Erythroblast (primary cell): ENCODE measurements at regions not wholly inside any gene's neighbourhood (a gene's known extent, or its start where the extent isn't known, plus 50 kb on each side); places are given as distances from the start of the nearest gene placed in this dataset.

Experiments used
- DNase-seq, 2 experiments: peaks; one replicate each; lab custom pipeline; 2025; lab: John Stamatoyannopoulos, UW
- GATA1 ChIP-seq: IDR thresholded peaks from 2 replicates; pipeline ENCODE4 v1.6.1; 2011; ENCODE audit warnings: low read depth, mild to moderate bottlenecking, control low read depth, low read length, moderate library complexity
- POLR2A ChIP-seq: IDR thresholded peaks from 2 replicates; pipeline ENCODE4 v1.6.1; 2011; ENCODE audit warnings: mild to moderate bottlenecking, low read length

GRCh38 chr13:59176775-59177174, 987.0 kb downstream of the DIAPH3 start:
- peak; percentile 3 to 18 for DNase-seq
- TF ChIP-seq POLR2A, result no peak
- no peak for TF ChIP-seq GATA1

- no peak for TF ChIP-seq POLR2A
- TF ChIP-seq GATA1, result no peak
- DNase-seq, result no peak
Observed at GRCh38 chr13:59178344-59178743, 985.4 kb downstream of the DIAPH3 start.

GRCh38 chr13:59182241-59182640, 981.5 kb downstream of the DIAPH3 start:
- no peak for DNase-seq
- TF ChIP-seq POLR2A, result no peak
- TF ChIP-seq GATA1, result no peak

- TF ChIP-seq GATA1, result no peak
- no peak for TF ChIP-seq POLR2A
Observed at GRCh38 chr13:59197397-59197796, 966.3 kb downstream of the DIAPH3 start.

GRCh38 chr13:59201841-59202240, 961.9 kb downstream of the DIAPH3 start:
- no peak for TF ChIP-seq POLR2A
- no peak for TF ChIP-seq GATA1

More at GRCh38 chr13:59197397-59197796, 966.3 kb downstream of the DIAPH3 start:
- DNase-seq, result no peak

GRCh38 chr13:59203855-59204254, 959.9 kb downstream of the DIAPH3 start:
- no peak for DNase-seq
- no peak for TF ChIP-seq GATA1
- TF ChIP-seq POLR2A, result no peak

More at GRCh38 chr13:59201841-59202240, 961.9 kb downstream of the DIAPH3 start:
- DNase-seq, result no peak

- DNase-seq, result no peak
- no peak for TF ChIP-seq GATA1
- no peak for TF ChIP-seq POLR2A
Observed at GRCh38 chr13:59205501-59205900, 958.2 kb downstream of the DIAPH3 start.

- TF ChIP-seq POLR2A, result no peak
- no peak for TF ChIP-seq GATA1
- no peak for DNase-seq
Observed at GRCh38 chr13:59208405-59209195, 955.1 kb downstream of the DIAPH3 start.

GRCh38 chr13:59210543-59210942, 953.2 kb downstream of the DIAPH3 start:
- TF ChIP-seq POLR2A (no peak), GATA1 (no peak)
- DNase-seq, result no peak

- DNase-seq, result no peak
- TF ChIP-seq GATA1, result no peak
- no peak for TF ChIP-seq POLR2A
Observed at GRCh38 chr13:59211606-59212005, 952.1 kb downstream of the DIAPH3 start.

- no peak for TF ChIP-seq GATA1
- no peak for TF ChIP-seq POLR2A
- no peak for DNase-seq
Observed at GRCh38 chr13:59229401-59229800, 934.3 kb downstream of the DIAPH3 start.

GRCh38 chr13:59229861-59230260, 933.9 kb downstream of the DIAPH3 start:
- DNase-seq, result no peak
- TF ChIP-seq POLR2A (no peak), GATA1 (no peak)

GRCh38 chr13:59230484-59231264, 933.1 kb downstream of the DIAPH3 start:
- TF ChIP-seq POLR2A, result no peak
- TF ChIP-seq GATA1, result no peak
- no peak for DNase-seq

GRCh38 chr13:59236309-59236919, 927.3 kb downstream of the DIAPH3 start:
- TF ChIP-seq POLR2A (no peak), GATA1 (no peak)
- no peak for DNase-seq

- TF ChIP-seq POLR2A (no peak), GATA1 (no peak)
- no peak for DNase-seq
Observed at GRCh38 chr13:59236944-59237343, 926.8 kb downstream of the DIAPH3 start.
